Stimulated activated CD8-positive, alpha-beta memory T cell treated with anti-CD3 and anti-CD28 coated beads, Interleukin-2, amount 100 ng/mL, for 48 hours (primary cell): ENCODE measurements at regions not wholly inside any gene's neighbourhood (a gene's known extent, or its start where the extent isn't known, plus 50 kb on each side); places are given as distances from the start of the nearest gene placed in this dataset.

ENCODE experiments used
- DNase-seq, 2 donors: peaks; one replicate each; pipeline ENCODE4 v3.0.0-alpha.2; 2020; ENCODE audit warnings: low read depth in 2 of 2

DNA sequence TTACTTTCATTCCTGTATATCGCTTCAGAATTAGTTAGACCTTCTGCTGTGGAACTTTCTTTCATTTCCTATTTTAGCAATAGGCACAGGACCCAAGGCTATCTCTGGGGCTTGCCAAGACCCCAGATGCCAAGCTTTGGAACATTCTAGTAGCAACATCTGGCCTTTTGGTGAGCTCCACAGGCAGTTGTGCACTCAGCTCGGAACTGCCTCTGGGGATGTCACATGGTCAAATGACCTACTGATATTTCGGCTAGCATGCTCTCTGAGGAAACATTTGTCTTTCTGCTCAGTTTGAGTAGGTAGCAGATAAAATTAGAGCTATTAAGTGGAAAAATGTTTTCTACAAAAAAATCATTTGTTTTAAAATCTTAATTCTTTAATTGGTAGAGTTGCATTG lies 76.6 kb upstream of the ITGA4 start:
- DNase-seq, result no peak

DNA sequence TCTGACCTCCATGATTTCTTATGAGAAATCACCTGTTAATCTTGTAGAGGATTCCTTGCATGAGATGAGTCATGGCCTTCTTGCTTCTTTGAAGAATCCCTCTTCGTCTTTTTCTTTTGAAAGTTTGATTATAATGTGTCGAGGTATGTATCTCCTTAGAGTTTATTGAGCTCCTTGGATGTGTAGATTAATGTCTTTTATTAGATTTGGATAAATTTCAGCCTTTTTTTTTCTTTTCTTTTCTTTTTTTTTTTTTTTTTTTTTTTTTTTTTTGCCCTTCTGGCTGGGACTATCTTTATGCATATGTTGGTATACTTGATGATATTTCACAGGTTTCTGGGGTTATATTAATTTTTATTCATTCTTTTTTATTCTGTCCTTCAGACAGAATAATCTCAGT lies 72.3 kb upstream of the ITGA4 start:
- DNase-seq, result no peak

DNA sequence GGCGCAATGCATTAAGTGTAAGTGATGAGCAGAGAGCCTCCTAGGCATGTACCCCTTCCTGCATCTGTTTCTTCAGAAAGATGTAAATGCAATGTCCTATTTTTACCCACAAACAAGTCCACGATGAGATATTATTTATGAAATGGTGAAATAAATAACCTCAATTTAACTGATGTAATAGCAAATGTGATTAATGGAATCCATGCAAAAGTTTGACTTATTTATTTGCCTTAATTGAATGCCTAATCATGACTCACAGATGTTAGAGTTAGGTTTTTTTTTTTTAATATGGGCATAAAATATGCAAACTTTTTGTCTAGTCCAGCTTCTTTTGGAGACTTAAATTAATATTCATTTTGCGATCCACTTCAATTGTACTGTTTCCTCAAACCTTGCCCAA lies 67.7 kb upstream of the ITGA4 start:
- no peak for DNase-seq

DNA sequence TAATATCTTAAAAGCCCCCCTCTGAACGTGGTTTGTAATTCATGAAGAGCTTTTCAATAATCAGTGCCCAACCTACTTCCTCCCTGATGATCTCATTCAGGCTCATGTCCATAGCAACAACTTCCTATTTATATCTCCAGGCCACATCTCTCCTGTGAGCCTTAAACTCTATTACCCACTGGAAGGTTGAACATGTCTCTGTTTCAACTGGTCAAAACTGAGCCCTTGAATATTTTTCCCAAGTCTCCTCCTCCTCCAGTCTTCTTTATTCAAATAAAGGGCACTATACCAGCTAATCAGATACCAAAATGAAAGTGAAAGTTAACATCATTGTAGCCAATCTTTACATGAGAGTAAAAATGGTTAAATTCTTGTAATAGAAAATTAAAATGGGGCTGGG lies 63.7 kb upstream of the ITGA4 start:
- DNase-seq, result no peak

DNA sequence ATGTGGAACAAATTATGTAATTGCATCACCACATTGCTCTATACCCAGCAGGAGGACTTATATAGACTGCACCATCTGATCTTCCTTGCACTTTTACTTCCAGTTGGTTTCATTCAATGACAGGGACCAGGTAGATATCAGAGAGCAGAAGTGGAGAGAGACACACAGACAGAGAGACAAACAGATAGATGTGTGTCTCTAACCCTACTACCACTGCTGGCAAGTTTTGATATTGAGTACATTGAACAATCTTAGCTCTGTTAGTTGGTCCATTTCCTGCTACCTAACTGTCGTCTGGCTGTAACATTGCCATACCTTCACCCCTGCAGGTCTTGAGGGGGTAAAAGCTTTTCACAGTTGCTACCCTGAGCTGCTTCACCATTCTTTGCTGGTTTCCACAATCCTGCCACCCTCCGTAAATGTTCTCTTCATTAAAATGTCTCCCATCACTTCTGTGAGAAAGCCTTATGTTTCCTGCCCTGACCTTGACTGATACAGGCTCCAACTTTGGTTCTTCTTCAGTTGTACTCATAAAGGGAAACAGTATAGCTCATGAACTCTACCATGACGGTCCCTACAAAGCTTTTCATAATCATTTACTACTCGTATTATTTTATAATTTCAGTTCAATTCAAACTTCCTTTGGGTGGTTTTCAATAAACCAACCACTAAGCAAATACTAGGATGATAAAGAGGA lies 62.3 kb upstream of the ITGA4 start:
- no peak for DNase-seq

DNA sequence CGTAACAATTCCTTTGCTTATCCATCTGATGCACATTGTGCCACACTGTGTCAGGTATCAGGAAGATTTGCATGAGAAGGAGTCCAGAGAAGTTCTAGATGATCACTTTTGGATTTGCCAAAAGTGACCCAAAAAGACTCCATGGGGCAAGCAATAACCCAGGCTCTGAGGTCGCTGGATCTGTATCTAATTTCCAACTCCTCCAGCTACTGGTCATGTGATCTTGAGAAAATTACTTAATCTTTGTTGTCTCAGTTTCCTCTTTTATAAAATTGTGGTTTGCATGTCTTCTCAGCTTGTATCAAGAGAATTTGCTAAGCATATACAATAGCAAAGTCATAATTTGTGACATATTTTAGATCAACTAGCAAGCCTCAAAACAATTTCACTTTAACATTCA lies 61.3 kb upstream of the ITGA4 start:
- DNase-seq, result no peak

DNA sequence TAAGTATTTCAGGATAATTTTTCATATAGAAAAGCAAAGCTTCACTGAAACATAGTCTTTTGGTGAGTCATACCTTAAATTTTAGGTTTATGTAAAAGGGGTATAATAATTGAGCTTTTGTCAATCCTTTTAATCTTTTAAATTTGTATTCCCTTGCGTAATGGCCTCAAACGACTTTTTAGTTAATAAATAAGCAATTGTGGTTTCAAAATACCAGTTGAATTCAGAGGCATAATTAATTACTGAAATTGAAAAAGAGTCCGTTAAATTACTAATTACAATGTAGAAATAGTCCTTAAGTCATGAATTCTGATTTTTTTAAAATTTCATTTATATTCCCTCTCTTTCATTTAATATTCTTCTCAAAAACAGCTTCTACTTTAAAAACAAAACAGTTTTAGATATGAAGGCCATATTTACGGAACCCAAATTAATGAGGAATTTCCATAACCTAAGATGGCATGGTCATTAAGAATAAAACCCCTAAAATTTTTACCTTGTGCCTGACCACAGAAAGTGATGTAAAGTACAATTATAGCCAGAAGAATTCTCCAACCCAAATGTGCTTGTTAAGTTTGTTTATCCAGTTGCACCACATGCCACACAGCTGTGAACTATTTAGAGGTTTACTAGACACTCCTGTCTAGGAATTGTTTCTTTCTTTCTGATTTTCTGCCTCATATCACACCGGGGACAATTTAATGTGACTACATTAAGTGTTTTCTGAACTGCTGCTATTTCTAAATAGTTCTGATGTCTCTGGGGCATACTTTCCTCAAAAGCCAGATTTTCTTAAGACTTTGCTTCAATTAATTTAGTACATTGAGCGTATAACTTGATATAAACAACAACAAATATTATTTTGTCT lies 60.7 kb upstream of the ITGA4 start:
- no peak for DNase-seq

DNA sequence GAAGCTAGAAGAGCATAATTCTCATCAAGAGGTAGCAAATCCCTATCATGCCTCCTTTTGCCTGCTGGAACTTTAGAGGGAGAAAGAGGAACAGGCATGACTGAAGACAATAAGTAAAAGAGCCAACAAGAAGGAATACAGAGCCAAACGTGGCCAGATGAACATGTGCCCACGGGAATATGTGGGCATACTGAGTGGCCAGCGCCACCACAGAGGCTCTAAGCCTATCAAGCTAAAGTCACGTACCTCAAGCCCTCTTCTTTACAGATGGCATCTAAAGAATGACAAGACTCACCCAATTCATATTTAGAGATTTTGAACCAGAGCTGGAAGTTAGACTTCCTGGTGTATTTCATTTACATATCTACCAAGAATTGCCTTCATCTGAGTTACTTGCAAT lies 59.9 kb upstream of the ITGA4 start:
- no peak for DNase-seq

DNA sequence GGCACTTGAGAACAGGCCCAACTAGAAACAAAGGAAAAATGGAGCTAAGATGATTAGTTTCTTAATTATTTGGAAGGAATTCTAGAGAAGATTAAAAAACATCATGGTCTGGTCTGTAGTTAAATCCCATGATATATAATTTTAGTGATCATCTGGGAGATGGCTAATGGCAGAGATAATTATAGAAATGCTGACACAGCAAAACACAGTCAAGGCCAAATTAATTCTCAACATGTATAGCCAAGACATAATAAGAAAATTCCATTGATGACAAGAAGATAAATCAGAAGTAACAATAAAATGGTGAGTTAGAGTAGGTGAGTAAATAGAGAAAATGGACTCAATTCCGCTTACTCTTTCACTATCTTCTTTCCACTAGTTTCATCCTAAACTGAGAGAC lies 59.2 kb upstream of the ITGA4 start:
- DNase-seq, result no peak

DNA sequence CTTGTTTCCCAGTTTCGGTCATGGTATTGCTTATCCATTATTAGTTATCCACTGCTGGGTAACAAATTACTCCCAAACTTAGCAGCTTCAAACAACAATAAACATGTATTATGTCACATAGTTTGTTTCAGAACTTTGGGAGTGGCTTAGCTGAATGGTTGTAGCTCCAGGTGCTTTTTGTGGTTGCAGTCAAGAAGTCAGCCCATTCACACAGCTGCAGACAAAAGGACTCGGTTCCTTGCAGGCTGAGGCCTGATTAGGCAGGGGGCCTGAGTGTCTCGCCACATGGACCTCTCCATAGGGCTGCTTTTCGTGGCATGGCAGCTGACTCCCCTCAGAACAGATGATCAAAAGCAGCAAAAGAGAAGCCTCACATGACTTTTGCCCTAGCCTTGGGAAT lies 58.2 kb upstream of the ITGA4 start:
- no peak for DNase-seq

DNA sequence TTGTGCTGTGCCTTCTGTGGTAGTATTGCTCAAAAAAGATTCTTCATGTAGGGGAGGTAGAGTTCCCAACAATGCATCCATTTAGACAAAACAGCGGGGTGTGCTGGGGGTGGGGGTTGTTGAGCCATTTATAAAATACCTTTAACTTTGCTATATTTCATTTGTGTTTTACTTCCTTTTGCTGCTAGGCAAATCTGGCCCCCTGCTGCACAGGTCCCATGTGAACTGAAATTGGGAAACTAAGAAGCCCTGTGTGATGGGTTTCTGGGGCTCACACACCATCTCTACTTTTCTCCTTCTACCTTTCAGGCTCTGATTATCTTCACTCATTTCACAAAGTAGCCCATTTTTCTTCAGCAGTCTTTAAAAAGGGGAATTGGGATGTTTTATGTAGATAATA lies 52.7 kb upstream of the ITGA4 start:
- DNase-seq, result no peak

DNA sequence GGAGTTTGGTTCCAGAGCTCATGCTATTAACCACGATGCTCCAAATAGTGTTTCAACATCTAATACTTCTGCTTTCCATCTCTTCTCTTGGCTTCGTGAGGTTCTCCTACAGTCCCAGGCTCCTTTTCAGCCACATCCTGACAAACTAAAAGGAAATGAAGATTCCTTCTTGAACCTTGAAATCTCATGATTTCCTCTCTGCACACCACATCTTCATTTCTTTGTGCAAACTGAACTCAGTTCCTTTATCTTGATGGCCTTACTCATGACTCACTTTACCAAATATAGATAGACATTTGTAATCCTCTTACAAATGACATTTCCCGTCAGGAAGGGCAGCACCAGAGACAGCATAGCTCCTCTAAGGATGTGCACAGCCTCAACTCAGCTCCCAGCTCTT lies 50.0 kb upstream of the ITGA4 start:
- no peak for DNase-seq
